Kidney (tissue), 13 donors: ENCODE measurements at regions not wholly inside any gene's neighbourhood (a gene's known extent, or its start where the extent isn't known, plus 50 kb on each side); places are given as distances from the start of the nearest gene placed in this dataset.

Experiments
- DNase-seq, 5 donors: peaks; one replicate each; pipeline ENCODE4 v3.0.0-alpha.2; 2013 to 2020
- FAIRE-seq: peaks from 2 replicates; lab custom pipeline; 2012; peaks lifted over from hg19 to GRCh38; lab: Jason Lieb, UNC
- H3K27ac ChIP-seq, 2 donors: one replicate each; pipeline ENCODE4 v1.7.0; 2013; ENCODE audit warnings: low read depth in 2 of 2, low read length in 2 of 2, inconsistent platforms in 1 of 2
- H3K27me3 ChIP-seq: one replicate; pipeline ENCODE4 v1.7.1; 2013; ENCODE audit warnings: low read length, inconsistent platforms; ENCODE audit not compliant: control insufficient read depth, insufficient read depth
- H3K36me3 ChIP-seq, 3 donors: one replicate each; pipeline versions ENCODE4 v1.7.0 to v1.7.1; 2013; ENCODE audit warnings: low read length in 3 of 3, control low read depth in 1 of 3, inconsistent platforms in 1 of 3; ENCODE audit not compliant: insufficient read depth in 3 of 3, control insufficient read depth in 2 of 3
- H3K4me1 ChIP-seq, 3 donors: one replicate each; pipeline versions ENCODE4 v1.7.0 to v1.7.1; 2013; ENCODE audit warnings: low read length in 3 of 3, inconsistent platforms in 1 of 3, low read depth in 1 of 3; ENCODE audit not compliant: control insufficient read depth in 2 of 3, insufficient read depth in 2 of 3
- H3K4me3 ChIP-seq, 3 donors: one replicate each; pipeline versions ENCODE4 v1.7.0 to v1.8.1; 2013; ENCODE audit warnings: low read length in 3 of 3, control low read depth in 1 of 3, inconsistent platforms in 1 of 3
- H3K9ac ChIP-seq, 3 donors: one replicate each; pipeline versions ENCODE4 v1.7.0 to v1.7.1; 2013; ENCODE audit warnings: low read length in 3 of 3, control low read depth in 1 of 3, inconsistent platforms in 1 of 3
- H3K9me3 ChIP-seq, 3 donors: one replicate each; pipeline versions ENCODE4 v1.7.0 to v1.7.1; 2013; ENCODE audit warnings: low read length in 3 of 3, control low read depth in 1 of 3, inconsistent platforms in 1 of 3; ENCODE audit not compliant: control insufficient read depth in 2 of 3, insufficient read depth in 1 of 3
- intact Hi-C: fragments of 100-400 bp; cut with DNase I; formaldehyde crosslinking; loops from one replicate; pipeline ENCODE4 v1.11.1; 2022
- TF ChIP-seq, protein P1 (sequence below): IDR thresholded peaks from 3 replicates; pipeline ENCODE4 v1.5.1; 2012; ENCODE audit warnings: mild to moderate bottlenecking, moderate library complexity, borderline replicate concordance; ENCODE audit not compliant: insufficient read depth; ENCODE audit errors: extremely low read depth
- donor health status: control.
- donor health status: control.
- donor health status: control.
- donor health status: control.
- donor health status: control.
- donor health status: DM: yes; HTN: yes; CAD: no.
- donor health status: Normal renal cell carcinoma (clear cell type).

DNA sequence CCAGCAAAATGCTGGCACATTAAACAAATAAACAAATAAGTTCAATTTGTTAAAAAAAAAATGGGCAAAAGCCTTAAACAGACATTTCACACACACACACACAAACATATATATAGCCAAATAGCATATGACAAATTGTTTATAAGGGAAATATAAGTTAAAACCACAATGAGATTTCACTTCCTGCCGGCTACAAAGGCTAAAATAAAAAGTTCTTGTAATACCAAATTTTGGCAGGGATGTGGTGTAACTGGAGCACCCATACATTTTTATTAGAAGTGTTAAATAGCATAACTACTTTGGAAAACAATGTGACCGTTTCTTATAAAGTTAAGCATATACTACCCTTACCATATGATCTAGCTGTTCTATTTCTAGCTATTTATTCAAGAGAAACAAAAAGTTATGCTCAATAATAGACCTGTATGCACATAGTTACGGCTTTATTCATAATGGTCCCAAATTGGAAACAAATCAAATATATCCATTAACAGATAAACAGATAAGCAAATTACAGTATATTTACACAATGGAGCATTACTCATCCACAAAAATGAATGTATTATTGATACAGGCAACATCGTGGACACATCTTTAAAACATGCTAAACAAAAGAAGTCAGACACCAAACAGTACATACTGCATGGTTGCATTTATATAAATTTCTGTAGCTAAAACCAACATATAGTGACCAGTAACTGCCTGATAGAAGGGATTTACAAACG is 93.9 kb downstream of the EOMES start:
- no peak for DNase-seq
- no peak overlapping the region for H3K4me3 ChIP-seq
- no peak overlapping the region for H3K9ac ChIP-seq
- TF ChIP-seq, protein P1, sequence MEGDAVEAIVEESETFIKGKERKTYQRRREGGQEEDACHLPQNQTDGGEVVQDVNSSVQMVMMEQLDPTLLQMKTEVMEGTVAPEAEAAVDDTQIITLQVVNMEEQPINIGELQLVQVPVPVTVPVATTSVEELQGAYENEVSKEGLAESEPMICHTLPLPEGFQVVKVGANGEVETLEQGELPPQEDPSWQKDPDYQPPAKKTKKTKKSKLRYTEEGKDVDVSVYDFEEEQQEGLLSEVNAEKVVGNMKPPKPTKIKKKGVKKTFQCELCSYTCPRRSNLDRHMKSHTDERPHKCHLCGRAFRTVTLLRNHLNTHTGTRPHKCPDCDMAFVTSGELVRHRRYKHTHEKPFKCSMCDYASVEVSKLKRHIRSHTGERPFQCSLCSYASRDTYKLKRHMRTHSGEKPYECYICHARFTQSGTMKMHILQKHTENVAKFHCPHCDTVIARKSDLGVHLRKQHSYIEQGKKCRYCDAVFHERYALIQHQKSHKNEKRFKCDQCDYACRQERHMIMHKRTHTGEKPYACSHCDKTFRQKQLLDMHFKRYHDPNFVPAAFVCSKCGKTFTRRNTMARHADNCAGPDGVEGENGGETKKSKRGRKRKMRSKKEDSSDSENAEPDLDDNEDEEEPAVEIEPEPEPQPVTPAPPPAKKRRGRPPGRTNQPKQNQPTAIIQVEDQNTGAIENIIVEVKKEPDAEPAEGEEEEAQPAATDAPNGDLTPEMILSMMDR: no peak
- no peaks in the 10 kb centered on the region for H3K9me3 ChIP-seq
- no peak for FAIRE-seq
- H3K36me3 ChIP-seq: no peaks in the 10 kb centered on the region
- H3K27ac ChIP-seq: no peak overlapping the region
- no peaks in the 10 kb centered on the region for H3K27me3 ChIP-seq
- intact Hi-C loops: no loop called here
- H3K4me1 ChIP-seq: peaks cover 0 to 8% (median 6%) of the 10 kb centered on the region in 3 donors

DNA sequence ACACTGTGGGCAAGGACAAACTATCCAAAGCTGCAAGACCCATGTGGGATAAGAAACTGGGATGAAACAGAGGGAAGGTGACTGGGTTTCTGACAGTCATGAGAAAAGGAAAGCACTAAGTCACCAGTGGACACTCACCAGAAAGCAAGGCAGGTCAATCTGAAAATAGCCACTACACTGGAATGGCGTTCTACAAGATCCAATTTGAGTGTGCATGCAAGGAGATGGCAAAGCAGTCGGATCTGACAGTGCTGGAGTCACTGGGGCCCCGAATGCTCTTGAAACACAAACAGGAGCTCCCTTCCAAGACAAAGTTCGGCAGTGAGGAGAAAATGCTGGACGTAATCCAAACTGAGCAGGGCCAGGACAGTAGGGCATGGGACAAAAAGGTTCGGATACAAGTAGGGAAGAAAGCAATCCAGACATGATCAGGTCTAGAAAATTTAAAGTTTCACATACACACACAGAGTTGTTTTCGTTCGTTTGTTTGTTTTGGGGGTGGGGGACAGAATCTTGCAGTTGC is 95.5 kb downstream of the EOMES start:
- FAIRE-seq: no peak
- Histone ChIP-seq H3K36me3 (no peaks in the 10 kb centered on the region), H3K27me3 (no peaks in the 10 kb centered on the region), H3K9me3 (no peaks in the 10 kb centered on the region), H3K27ac (no peak overlapping the region), H3K4me1 (peaks cover 0 to 8% (median 6%) of the 10 kb centered on the region in 3 donors), H3K4me3 (peak overlapping the region in 1 of 3 donors; percentile 9), H3K9ac (no peak overlapping the region)
- DNase-seq: no peak
- intact Hi-C loops: no loop called here
- TF ChIP-seq, protein P1: no peak

DNA sequence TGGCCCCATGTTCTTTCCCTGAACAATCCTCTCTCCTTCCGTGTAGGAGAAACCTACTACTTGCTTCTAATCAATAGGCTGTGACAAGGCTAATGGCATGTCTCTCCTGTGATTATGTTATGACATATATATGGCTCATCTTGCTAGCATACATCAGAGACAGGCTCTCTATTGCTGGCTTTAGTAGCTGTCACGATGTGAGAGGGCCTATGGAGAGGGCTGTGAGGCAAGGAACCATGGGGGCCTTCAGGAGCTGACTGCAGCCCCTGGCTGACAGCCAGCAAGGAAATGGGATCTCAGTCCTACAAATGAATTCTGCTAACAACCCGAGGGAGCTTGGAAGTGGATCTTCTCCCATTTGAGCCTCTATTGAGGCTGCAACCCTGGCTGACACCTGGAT is 96.3 kb downstream of the EOMES start:
- H3K4me3 ChIP-seq: no peak overlapping the region
- no peak for FAIRE-seq
- peak in 1 of 5 donors; percentile 15 for DNase-seq

More for the DNA sequence above, 96.3 kb downstream of the EOMES start:
- H3K9me3 ChIP-seq: no peaks in the 10 kb centered on the region
- no peaks in the 10 kb centered on the region for H3K36me3 ChIP-seq
- intact Hi-C loops: no loop called here
- H3K27ac ChIP-seq: no peak overlapping the region
- no peaks in the 10 kb centered on the region for H3K27me3 ChIP-seq
- TF ChIP-seq, protein P1: no peak
- H3K4me1 ChIP-seq: peaks cover 0 to 8% (median 6%) of the 10 kb centered on the region in 3 donors
- no peak overlapping the region for H3K9ac ChIP-seq
